ENCODE measurements at regions not wholly inside any gene's neighbourhood (a gene's known extent, or its start where the extent isn't known, plus 50 kb on each side); places are given as distances from the start of the nearest gene placed in this dataset.

DNA sequence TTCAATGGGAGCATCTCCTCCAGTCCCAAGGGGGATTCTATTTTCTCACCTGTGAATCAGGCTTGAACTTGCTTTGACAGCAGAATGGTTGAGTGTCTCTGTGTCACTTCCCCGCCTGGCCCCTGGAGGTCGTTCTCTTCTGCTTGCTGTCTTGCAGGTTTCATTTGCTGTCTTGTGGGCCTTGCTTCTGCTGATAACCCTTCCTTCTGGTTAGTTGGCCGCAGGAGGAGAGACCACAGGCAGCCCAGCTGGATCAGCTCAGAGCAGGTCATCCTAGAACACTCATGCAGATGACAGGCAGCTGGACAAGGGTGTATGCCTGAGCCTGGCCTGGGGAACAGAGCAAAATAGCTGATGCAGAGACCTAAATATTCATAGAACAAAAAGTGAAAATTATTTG is 344.2 kb upstream of the ADARB2 start:
- TF ChIP-seq, protein P1, sequence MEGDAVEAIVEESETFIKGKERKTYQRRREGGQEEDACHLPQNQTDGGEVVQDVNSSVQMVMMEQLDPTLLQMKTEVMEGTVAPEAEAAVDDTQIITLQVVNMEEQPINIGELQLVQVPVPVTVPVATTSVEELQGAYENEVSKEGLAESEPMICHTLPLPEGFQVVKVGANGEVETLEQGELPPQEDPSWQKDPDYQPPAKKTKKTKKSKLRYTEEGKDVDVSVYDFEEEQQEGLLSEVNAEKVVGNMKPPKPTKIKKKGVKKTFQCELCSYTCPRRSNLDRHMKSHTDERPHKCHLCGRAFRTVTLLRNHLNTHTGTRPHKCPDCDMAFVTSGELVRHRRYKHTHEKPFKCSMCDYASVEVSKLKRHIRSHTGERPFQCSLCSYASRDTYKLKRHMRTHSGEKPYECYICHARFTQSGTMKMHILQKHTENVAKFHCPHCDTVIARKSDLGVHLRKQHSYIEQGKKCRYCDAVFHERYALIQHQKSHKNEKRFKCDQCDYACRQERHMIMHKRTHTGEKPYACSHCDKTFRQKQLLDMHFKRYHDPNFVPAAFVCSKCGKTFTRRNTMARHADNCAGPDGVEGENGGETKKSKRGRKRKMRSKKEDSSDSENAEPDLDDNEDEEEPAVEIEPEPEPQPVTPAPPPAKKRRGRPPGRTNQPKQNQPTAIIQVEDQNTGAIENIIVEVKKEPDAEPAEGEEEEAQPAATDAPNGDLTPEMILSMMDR (IDR thresholded peaks at IDR 0.05; ENCODE audit: unreplicated experiment), result peak; percentile 27
- peak overlapping the region; percentile 33 for H3K4me3 Mint-ChIP-seq (ENCODE audit: low read depth)
- peak overlapping the region; percentile 98 for H3K27ac Mint-ChIP-seq
- H3K27me3 Mint-ChIP-seq, result no peaks in the 10 kb centered on the region
- peaks cover 10% of the 10 kb centered on the region for H3K9me3 Mint-ChIP-seq (ENCODE audit: low read depth)
- H3K4me1 Mint-ChIP-seq (ENCODE audit: low read depth), result peaks cover 36% of the 10 kb centered on the region
- H3K36me3 Mint-ChIP-seq (ENCODE audit: insufficient read depth), result no peaks in the 10 kb centered on the region
- no peak for DNase-seq (ENCODE audit: low spot score, unreplicated experiment)

DNA sequence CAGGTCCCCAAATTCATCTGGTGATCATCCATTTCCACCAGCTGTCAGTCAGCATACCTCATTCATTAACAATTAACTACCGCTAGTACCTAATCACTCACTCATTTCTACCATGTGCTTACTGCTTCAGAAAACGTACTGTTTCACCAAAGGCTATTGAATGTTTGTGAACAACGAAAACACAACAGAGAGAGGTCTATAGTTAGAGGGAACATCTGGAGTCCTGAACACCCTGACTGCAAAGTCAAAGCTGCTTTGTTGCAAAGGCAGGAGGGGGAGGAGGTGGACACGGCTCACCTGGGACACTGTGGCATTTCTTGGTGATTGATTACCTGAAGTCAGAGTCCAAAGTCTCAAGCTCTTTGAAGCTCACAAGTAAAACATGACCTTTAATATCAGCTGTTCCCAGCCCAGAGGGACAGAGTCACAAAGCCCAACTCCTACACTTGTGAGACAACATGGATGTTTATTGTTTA is 342.3 kb upstream of the ADARB2 start:
- Mint-ChIP-seq H3K36me3 (ENCODE audit: insufficient read depth) (no peaks in the 10 kb centered on the region), H3K9me3 (ENCODE audit: low read depth) (peaks cover 10% of the 10 kb centered on the region), H3K27ac (peak overlapping the region; percentile 98), H3K27me3 (no peaks in the 10 kb centered on the region), H3K4me1 (ENCODE audit: low read depth) (peaks cover 30% of the 10 kb centered on the region), H3K4me3 (ENCODE audit: low read depth) (peak overlapping the region; percentile 43)
- peak; percentile 34 for DNase-seq (ENCODE audit: low spot score, unreplicated experiment)
- TF ChIP-seq, protein P1 (IDR thresholded peaks at IDR 0.05; ENCODE audit: unreplicated experiment), result no peak

DNA sequence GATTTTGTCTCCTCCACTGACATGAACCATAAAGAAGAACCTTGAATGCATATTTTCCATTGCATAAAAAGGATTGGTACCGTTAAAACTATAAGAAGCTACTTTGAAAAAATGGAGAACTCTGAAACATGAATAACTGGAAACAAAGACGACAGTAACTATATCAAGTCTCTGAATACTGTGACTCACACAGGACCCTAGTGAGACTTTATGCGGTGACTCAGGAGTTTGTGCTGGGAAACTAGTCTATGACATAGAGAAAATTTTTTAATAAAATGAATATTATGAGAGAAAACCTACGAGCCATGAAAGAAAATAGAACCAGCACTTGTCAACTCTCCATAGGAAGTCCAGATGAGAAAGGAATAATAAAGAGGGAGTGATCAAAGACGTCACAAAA is 339.9 kb upstream of the ADARB2 start:
- TF ChIP-seq, protein P1 (IDR thresholded peaks at IDR 0.05; ENCODE audit: unreplicated experiment), result no peak
- H3K4me3 Mint-ChIP-seq (ENCODE audit: low read depth), result no peak overlapping the region

DNA sequence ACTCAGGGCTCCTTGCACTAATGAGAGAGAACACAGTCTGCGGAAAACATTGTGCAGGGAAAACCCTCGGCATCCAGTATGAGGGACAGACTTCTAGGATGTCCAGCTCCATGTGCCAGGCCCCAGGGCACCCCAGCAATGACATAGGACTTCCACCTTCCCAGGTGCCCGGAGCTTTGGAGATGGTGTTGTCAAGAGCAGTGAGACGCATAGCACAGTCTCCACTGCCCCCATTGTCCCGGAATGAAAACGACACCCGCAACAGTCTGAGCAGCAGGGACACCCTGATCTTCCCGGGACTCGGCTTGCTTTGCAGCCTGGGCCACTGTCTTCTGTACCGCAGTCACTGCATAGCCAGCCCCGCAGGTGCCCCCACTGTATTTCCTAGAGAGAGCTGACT is 339.2 kb upstream of the ADARB2 start:
- TF ChIP-seq, protein P1 (IDR thresholded peaks at IDR 0.05; ENCODE audit: unreplicated experiment), result no peak
- H3K4me1 Mint-ChIP-seq (ENCODE audit: low read depth), result peaks cover 28% of the 10 kb centered on the region
- no peak overlapping the region for H3K4me3 Mint-ChIP-seq (ENCODE audit: low read depth)
- H3K36me3 Mint-ChIP-seq (ENCODE audit: insufficient read depth), result no peaks in the 10 kb centered on the region
- peaks cover 16% of the 10 kb centered on the region for H3K9me3 Mint-ChIP-seq (ENCODE audit: low read depth)
- no peaks in the 10 kb centered on the region for H3K27me3 Mint-ChIP-seq
- DNase-seq (ENCODE audit: low spot score, unreplicated experiment), result no peak
- H3K27ac Mint-ChIP-seq, result no peak overlapping the region

More for the DNA sequence above, 339.9 kb upstream of the ADARB2 start:
- DNase-seq (ENCODE audit: low spot score, unreplicated experiment), result no peak
- Mint-ChIP-seq H3K4me1 (ENCODE audit: low read depth) (peaks cover 30% of the 10 kb centered on the region), H3K27me3 (no peaks in the 10 kb centered on the region), H3K36me3 (ENCODE audit: insufficient read depth) (no peaks in the 10 kb centered on the region), H3K27ac (no peak overlapping the region), H3K9me3 (ENCODE audit: low read depth) (peaks cover 12% of the 10 kb centered on the region)

DNA sequence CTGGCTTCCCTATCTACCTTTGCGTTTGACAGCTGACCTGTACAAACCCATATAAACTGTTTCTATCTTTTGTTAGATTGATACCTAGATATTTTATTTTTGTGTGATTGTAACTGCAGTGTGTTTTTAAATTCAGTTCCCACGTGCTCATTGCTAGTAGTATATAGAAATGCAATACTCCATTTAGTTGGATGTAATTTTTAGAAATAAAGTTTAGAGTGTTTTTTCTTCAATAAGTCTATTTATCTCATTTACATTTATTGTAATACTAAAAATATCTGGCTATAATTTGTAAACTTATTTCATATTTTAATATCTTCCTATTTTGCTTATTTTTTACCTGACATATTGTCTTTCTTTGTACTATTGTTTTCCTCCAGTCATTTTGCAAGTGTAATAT is 329.7 kb upstream of the ADARB2 start:
- Mint-ChIP-seq H3K27me3 (no peaks in the 10 kb centered on the region), H3K4me3 (ENCODE audit: low read depth) (no peak overlapping the region), H3K36me3 (ENCODE audit: insufficient read depth) (peaks cover 4% of the 10 kb centered on the region), H3K27ac (no peak overlapping the region), H3K4me1 (ENCODE audit: low read depth) (peaks cover 5% of the 10 kb centered on the region), H3K9me3 (ENCODE audit: low read depth) (peaks cover 31% of the 10 kb centered on the region)
- TF ChIP-seq, protein P1 (IDR thresholded peaks at IDR 0.05; ENCODE audit: unreplicated experiment), result no peak
- no peak for DNase-seq (ENCODE audit: low spot score, unreplicated experiment)
